ENCODE measurements at regions not wholly inside any gene's neighbourhood (a gene's known extent, or its start where the extent isn't known, plus 50 kb on each side); places are given as distances from the start of the nearest gene placed in this dataset.

GRCh38 chr7:17706734-17707133 is 233.6 kb downstream of the SNX13 start:
- no peak for TF ChIP-seq CTCF (IDR thresholded peaks at IDR 0.05)
- TF ChIP-seq POLR2A (IDR thresholded peaks at IDR 0.05), result no peak
